Nephron progenitor cell (in vitro differentiated cells): ENCODE measurements at regions not wholly inside any gene's neighbourhood (a gene's known extent, or its start where the extent isn't known, plus 50 kb on each side); places are given as distances from the start of the nearest gene placed in this dataset.

Experiments
- DNase-seq: peaks from one replicate; pipeline ENCODE4 v3.0.0; 2021
- H3K27ac Mint-ChIP-seq: 2 replicates; pipeline ENCODE4 v1.8.0; 2021; ENCODE audit warnings: mild to moderate bottlenecking, moderate library complexity, mixed read lengths
- H3K27me3 Mint-ChIP-seq: 2 replicates; pipeline ENCODE4 v1.8.0; 2021; ENCODE audit warnings: mild to moderate bottlenecking, low read depth, mixed read lengths; ENCODE audit not compliant: poor library complexity
- H3K36me3 Mint-ChIP-seq: 2 replicates; pipeline ENCODE4 v1.8.0; 2021; ENCODE audit warnings: low read depth, mixed read lengths
- H3K4me1 Mint-ChIP-seq: 2 replicates; pipeline ENCODE4 v1.8.0; 2021; ENCODE audit warnings: mixed read lengths
- H3K4me3 Mint-ChIP-seq: 2 replicates; pipeline ENCODE4 v1.8.0; 2021; ENCODE audit warnings: mild to moderate bottlenecking, moderate library complexity, mixed read lengths
- H3K9me3 Mint-ChIP-seq: 2 replicates; pipeline ENCODE4 v1.8.0; 2021; ENCODE audit warnings: mild to moderate bottlenecking, moderate library complexity, mixed read lengths
- TF ChIP-seq, protein P1 (sequence below): fragments of 200-600 bp; sonication (generic); IDR thresholded peaks from 2 replicates; pipeline ENCODE4 v1.5.0; 2021; ENCODE audit warnings: antibody characterized with exemption

DNA sequence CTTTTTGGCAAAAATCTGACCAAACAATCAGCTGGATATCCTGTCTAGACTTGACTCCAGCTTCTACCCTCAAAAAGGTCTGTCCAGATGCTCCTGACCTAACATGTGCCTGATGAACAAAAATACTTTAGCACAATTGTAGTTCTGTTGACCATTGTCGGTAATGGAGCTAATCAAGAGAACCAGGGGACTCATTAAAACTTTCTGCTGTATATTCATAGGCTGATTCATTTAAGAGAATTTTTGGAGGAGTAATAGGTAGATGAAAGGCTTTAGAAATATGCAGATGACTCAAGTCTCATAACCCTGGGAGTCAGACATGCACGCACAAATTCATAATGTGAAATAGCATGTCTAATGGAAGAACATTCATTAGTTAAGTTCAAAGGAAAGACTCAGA, 514.2 kb downstream of the TXNL1 start:
- Mint-ChIP-seq H3K9me3 (no peaks in the 10 kb centered on the region), H3K36me3 (no peaks in the 10 kb centered on the region), H3K4me1 (peaks cover 10% of the 10 kb centered on the region), H3K4me3 (no peak overlapping the region), H3K27ac (no peak overlapping the region), H3K27me3 (no peaks in the 10 kb centered on the region)
- DNase-seq, result no peak
- TF ChIP-seq, protein P1, sequence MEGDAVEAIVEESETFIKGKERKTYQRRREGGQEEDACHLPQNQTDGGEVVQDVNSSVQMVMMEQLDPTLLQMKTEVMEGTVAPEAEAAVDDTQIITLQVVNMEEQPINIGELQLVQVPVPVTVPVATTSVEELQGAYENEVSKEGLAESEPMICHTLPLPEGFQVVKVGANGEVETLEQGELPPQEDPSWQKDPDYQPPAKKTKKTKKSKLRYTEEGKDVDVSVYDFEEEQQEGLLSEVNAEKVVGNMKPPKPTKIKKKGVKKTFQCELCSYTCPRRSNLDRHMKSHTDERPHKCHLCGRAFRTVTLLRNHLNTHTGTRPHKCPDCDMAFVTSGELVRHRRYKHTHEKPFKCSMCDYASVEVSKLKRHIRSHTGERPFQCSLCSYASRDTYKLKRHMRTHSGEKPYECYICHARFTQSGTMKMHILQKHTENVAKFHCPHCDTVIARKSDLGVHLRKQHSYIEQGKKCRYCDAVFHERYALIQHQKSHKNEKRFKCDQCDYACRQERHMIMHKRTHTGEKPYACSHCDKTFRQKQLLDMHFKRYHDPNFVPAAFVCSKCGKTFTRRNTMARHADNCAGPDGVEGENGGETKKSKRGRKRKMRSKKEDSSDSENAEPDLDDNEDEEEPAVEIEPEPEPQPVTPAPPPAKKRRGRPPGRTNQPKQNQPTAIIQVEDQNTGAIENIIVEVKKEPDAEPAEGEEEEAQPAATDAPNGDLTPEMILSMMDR, result no peak

DNA sequence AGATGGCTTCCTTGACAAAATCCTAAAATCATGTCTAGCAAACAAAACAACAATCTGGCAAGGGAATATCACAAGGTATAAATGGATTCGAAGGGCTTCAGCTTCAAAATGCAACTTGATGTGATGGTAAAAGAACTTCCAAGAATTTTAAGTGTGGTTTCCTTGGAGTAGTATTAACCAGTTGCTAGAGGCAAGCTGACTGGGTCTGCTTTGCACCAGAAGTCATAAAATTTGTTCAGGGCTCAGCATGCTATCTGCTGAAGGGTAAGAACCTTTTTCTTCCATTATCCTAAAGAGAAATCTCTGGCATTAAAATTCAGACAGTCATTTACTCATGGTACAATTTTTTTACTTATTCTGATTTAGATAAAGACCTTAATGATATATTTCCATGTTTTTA, 516.7 kb downstream of the TXNL1 start:
- no peaks in the 10 kb centered on the region for H3K27me3 Mint-ChIP-seq
- no peak for DNase-seq
- no peak overlapping the region for H3K27ac Mint-ChIP-seq
- no peak overlapping the region for H3K4me3 Mint-ChIP-seq
- TF ChIP-seq, protein P1, result no peak
- peaks cover 22% of the 10 kb centered on the region for H3K4me1 Mint-ChIP-seq
- H3K9me3 Mint-ChIP-seq, result no peaks in the 10 kb centered on the region
- H3K36me3 Mint-ChIP-seq, result no peaks in the 10 kb centered on the region

DNA sequence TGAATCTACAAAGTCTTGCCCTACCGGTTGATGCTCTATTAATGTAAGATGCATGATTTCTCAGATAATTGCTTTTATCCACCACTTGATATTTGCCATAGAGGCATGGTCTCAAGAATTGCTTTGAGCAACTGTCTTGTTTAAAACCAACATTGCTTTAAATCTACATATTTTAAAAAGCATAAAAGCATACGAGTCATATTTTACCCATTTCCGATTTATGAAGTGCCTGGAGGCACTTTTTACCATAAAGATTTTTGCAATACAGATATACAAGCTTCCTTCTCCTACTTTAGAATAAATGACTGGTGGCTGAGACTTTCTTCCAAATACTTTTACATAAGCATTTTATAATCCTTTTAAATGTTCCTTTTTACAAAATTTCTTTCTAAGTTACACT, 517.6 kb downstream of the TXNL1 start:
- no peaks in the 10 kb centered on the region for H3K36me3 Mint-ChIP-seq
- DNase-seq, result no peak
- TF ChIP-seq, protein P1, result no peak
- no peak overlapping the region for H3K27ac Mint-ChIP-seq
- H3K4me3 Mint-ChIP-seq, result no peak overlapping the region
- H3K27me3 Mint-ChIP-seq, result no peaks in the 10 kb centered on the region
- no peaks in the 10 kb centered on the region for H3K9me3 Mint-ChIP-seq
- H3K4me1 Mint-ChIP-seq, result peaks cover 22% of the 10 kb centered on the region

DNA sequence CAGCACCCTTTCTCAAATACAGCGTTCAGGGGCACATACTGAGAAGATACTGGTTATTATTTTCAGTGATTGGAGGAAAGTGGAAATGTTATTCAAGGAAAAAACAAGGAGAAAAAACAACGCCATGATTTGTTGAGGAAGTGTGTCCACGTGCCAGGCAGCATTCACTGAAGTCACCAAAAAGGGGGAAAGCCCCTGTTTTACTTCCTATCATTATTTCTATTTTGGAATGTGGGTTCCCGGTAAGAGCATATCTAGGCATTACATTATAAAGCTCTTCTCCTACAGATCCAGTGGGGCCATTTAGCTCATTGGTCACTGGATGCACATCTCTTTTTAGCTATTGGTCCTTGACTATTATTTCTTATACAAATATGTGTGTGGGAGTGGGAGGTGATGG, 518.7 kb downstream of the TXNL1 start:
- Mint-ChIP-seq H3K4me3 (no peak overlapping the region), H3K36me3 (no peaks in the 10 kb centered on the region)

DNA sequence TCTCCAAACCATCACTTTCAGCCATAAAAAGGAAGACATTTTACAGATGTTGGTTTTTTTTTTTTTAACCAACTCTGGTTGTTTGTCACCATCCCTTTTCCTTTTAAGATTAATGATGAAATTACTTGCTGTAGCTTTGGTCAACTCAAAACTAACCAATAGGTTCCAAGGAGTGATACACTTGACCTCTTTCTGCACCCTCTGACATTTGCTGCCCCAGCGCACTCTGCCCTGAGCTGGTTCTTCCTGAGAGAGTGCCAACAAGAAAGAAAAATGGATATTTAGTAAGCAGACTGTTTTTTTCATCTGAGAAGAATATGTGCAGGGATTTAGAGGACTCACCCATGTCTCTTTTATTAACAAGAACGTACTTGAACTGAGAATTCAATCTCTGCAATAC, 520.0 kb downstream of the TXNL1 start:
- DNase-seq, result peak; percentile 25
- TF ChIP-seq, protein P1, result no peak
- H3K4me1 Mint-ChIP-seq, result peaks cover 29% of the 10 kb centered on the region
- H3K4me3 Mint-ChIP-seq, result no peak overlapping the region
- no peaks in the 10 kb centered on the region for H3K27me3 Mint-ChIP-seq
- H3K27ac Mint-ChIP-seq, result peak overlapping the region; percentile 95
- H3K9me3 Mint-ChIP-seq, result no peaks in the 10 kb centered on the region
- H3K36me3 Mint-ChIP-seq, result no peaks in the 10 kb centered on the region

More for the DNA sequence above, 518.7 kb downstream of the TXNL1 start:
- H3K27me3 Mint-ChIP-seq, result no peaks in the 10 kb centered on the region
- TF ChIP-seq, protein P1, result no peak
- no peaks in the 10 kb centered on the region for H3K9me3 Mint-ChIP-seq
- H3K27ac Mint-ChIP-seq, result no peak overlapping the region
- H3K4me1 Mint-ChIP-seq, result peaks cover 29% of the 10 kb centered on the region
- no peak for DNase-seq

DNA sequence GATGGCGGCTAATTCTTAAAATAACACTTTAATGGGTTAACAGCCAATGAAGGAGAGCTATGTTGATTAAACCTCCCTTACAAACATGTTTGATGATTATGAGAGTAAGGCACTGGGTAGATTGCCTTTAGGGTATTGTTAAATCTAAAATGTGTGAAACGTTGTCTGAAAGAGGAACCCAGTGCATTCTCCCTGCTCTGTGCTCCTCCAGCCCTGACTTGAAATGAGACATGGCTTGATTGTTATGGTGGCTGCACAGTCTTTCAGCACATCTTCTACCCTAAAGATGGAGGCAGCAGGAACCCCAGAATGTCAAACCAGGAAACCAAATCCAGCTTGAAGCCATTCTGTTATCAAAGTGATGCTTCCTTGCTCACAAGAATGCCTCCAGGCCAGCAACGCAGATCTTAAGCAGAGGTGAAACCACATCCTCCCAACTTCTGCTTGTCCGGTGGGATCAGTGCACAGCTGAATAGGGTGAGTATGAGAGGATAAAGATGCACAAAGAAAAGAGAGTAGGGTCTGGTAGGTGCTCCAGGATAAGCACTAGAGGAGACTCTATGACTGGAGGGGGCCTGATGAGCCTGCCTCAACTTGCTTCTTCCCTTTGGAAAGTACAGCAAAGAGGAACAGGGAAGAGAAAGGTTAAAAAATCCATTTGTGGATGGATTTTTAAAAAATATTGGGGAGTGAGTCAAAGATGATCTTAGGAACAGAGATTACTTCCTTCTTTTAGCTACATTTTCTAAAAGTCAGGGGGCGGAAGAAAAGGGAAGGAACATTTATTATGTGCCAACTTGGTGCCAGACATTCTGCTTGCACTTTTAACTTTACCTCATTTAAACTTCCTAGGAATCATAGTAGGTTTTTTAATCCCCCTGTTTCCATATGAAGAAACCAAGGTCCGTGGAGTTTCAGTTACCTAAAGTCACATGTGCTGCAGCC, 523.0 kb downstream of the TXNL1 start:
- H3K4me1 Mint-ChIP-seq, result peaks cover 40% of the 10 kb centered on the region
- TF ChIP-seq, protein P1, result no peak
- H3K36me3 Mint-ChIP-seq, result no peaks in the 10 kb centered on the region
- DNase-seq, result no peak
- no peaks in the 10 kb centered on the region for H3K27me3 Mint-ChIP-seq
- H3K9me3 Mint-ChIP-seq, result no peaks in the 10 kb centered on the region
- H3K4me3 Mint-ChIP-seq, result no peak overlapping the region
- H3K27ac Mint-ChIP-seq, result no peak overlapping the region
